Activated naive CD4-positive, alpha-beta T cell treated with anti-CD3 and anti-CD28 coated beads, Interleukin-2, amount 10 ng/mL, durations not matched to agents 7 days and 5 days (primary cell): ENCODE measurements at regions not wholly inside any gene's neighbourhood (a gene's known extent, or its start where the extent isn't known, plus 50 kb on each side); places are given as distances from the start of the nearest gene placed in this dataset.

Experiments
- CTCF ChIA-PET: fragments of 350-600 bp; sonication (Branson Sonifier 250); formaldehyde crosslinking; loops from one replicate; lab custom pipeline; 2021; ENCODE audit warnings: antibody characterized with exemption; lab: Charles Lee
- DNase-seq: peaks from one replicate; pipeline ENCODE4 v3.0.0-alpha.2; 2020
- H3K27ac Mint-ChIP-seq: one replicate; pipeline ENCODE4 v1.8.0; 2021; ENCODE audit warnings: mild to moderate bottlenecking, moderate library complexity, mixed read lengths
- H3K27me3 Mint-ChIP-seq: one replicate; pipeline ENCODE4 v1.8.0; 2021; ENCODE audit warnings: mild to moderate bottlenecking, mixed read lengths
- H3K36me3 Mint-ChIP-seq: one replicate; pipeline ENCODE4 v1.8.0; 2021; ENCODE audit warnings: mixed read lengths
- H3K4me1 Mint-ChIP-seq: one replicate; pipeline ENCODE4 v1.8.0; 2021; ENCODE audit warnings: mixed read lengths
- H3K4me3 Mint-ChIP-seq: one replicate; pipeline ENCODE4 v1.8.0; 2021; ENCODE audit warnings: mild to moderate bottlenecking, moderate library complexity, mixed read lengths
- H3K9me3 Mint-ChIP-seq: one replicate; pipeline ENCODE4 v1.8.0; 2021; ENCODE audit warnings: mixed read lengths

- Mint-ChIP-seq H3K4me3 (no peak overlapping the region), H3K4me1 (peaks cover 15% of the 10 kb centered on the region), H3K27ac (no peak overlapping the region), H3K9me3 (no peaks in the 10 kb centered on the region), H3K36me3 (peaks cover 22% of the 10 kb centered on the region), H3K27me3 (no peaks in the 10 kb centered on the region)
- DNase-seq = no peak
- CTCF ChIA-PET = no interaction called here
These were observed 101.1 kb downstream of the RFLNA start for GRCh38 chr12:124395986-124396385.

- H3K4me1 Mint-ChIP-seq = peaks cover 20% of the 10 kb centered on the region
- H3K9me3 Mint-ChIP-seq = no peaks in the 10 kb centered on the region
- H3K27me3 Mint-ChIP-seq = no peaks in the 10 kb centered on the region
- no peak overlapping the region for H3K27ac Mint-ChIP-seq
- peaks cover 17% of the 10 kb centered on the region for H3K36me3 Mint-ChIP-seq
- CTCF ChIA-PET = no interaction called here
- H3K4me3 Mint-ChIP-seq = no peak overlapping the region
- no peak for DNase-seq
These were observed 100.4 kb downstream of the RFLNA start for GRCh38 chr12:124395284-124395752.

DNA sequence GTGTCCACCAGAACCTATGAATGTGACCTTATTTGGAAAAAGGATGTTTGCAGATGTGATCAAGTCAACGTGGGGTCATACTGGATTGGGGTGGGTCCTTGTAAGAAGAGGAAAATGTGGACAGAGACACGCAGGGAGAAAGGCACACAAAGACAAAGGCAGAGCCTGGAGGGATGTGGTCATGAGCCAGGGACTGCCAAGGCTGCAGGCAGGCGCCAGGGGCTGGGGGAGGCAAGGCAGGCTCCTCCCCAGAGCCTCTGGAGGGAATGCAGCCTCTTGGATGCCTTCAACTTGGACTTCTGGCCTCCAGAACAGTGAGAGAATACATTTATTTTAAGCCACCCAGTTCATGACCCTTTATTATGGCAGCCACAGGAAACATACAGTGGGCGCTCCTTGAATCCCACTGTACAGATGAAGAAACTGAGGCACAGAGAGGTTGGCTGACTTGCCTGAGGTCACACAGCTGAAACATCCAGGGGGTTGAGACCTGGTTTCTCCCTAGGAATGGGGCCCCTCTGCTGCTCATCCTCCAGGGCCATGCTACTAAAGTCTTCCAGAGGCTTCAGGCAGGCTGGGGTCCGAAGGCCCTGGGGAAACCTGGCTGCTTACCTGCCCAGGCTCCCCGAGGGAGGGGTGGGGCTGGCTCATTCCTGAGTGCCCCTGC, 99.7 kb downstream of the RFLNA start:
- Mint-ChIP-seq H3K9me3 (no peaks in the 10 kb centered on the region), H3K27me3 (peaks cover 4% of the 10 kb centered on the region), H3K4me1 (peaks cover 27% of the 10 kb centered on the region), H3K27ac (no peak overlapping the region), H3K4me3 (no peak overlapping the region), H3K36me3 (peaks cover 11% of the 10 kb centered on the region)
- DNase-seq = no peak
- CTCF ChIA-PET = no interaction called here

DNA sequence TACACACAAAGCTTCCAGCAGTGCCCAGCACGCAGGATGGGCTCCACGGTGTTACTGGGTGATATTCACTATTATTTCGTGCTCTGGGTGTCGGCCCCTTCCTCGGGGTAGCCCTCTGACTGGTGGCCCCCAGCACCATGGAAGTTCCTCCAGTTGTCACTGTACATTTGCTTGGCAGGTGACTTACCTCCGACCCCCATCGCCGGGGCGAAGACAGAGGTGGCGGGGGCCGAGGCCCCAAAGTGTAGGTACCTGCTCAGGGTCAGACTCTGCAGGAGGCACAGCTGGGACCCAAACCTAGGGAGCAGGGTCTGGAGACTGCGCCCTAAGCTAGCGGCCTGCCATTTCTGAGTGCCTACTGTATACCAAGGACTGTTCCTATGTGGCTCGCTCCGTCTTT, 98.9 kb downstream of the RFLNA start:
- Mint-ChIP-seq H3K4me3 (no peak overlapping the region), H3K4me1 (peaks cover 33% of the 10 kb centered on the region), H3K36me3 (peaks cover 9% of the 10 kb centered on the region), H3K9me3 (no peaks in the 10 kb centered on the region), H3K27me3 (peaks cover 4% of the 10 kb centered on the region), H3K27ac (no peak overlapping the region)
- CTCF ChIA-PET = interaction anchor here (1.1 kb wide), 1 partner anchor 370 kb away, joined by 3 read pairs; no protein-coding TSS in a partner anchor
- DNase-seq = no peak

DNA sequence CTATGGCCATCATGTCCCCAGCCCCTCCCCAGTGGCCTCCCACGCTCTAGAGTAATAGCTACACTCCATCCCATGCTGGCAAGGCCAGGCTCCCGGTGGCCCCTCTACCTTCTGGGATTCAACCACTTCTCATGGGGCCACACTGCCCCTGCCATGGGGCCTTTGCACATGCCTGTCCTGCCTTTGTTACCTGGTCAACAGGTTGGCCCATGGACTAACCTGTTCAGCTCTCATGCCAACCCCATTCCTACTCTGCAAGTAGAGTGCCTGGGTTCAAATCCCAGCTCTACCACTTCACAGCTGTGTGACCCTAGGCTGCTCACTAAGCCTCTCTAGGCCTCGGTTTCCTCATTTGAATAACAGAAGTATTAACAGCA, 98.5 kb downstream of the RFLNA start:
- Mint-ChIP-seq H3K27ac (no peak overlapping the region), H3K4me1 (peaks cover 35% of the 10 kb centered on the region), H3K4me3 (no peak overlapping the region), H3K27me3 (peaks cover 4% of the 10 kb centered on the region), H3K36me3 (peaks cover 9% of the 10 kb centered on the region), H3K9me3 (no peaks in the 10 kb centered on the region)
- DNase-seq = no peak
- CTCF ChIA-PET = interaction anchor here (1.1 kb wide), 1 partner anchor 371 kb away, joined by 3 read pairs; no protein-coding TSS in a partner anchor

- CTCF ChIA-PET = interaction anchor here (0.9 to 1.1 kb wide), 2 partner anchors 116 to 371 kb away, joined by 3 read pairs; no protein-coding TSS in a partner anchor
- no peak overlapping the region for H3K4me3 Mint-ChIP-seq
- DNase-seq = no peak
- H3K4me1 Mint-ChIP-seq = peaks cover 36% of the 10 kb centered on the region
- H3K27ac Mint-ChIP-seq = no peak overlapping the region
- peaks cover 4% of the 10 kb centered on the region for H3K27me3 Mint-ChIP-seq
- H3K9me3 Mint-ChIP-seq = no peaks in the 10 kb centered on the region
- peaks cover 9% of the 10 kb centered on the region for H3K36me3 Mint-ChIP-seq
These were observed 97.9 kb downstream of the RFLNA start for GRCh38 chr12:124392667-124393413.

- CTCF ChIA-PET = interaction anchor here (0.9 kb wide), 1 partner anchor 117 kb away, joined by 3 read pairs; no protein-coding TSS in a partner anchor
- H3K27ac Mint-ChIP-seq = no peak overlapping the region
These were observed 97.4 kb downstream of the RFLNA start for GRCh38 chr12:124392271-124392666.

GRCh38 chr12:124391340-124392261, 96.7 kb downstream of the RFLNA start:
- CTCF ChIA-PET = no interaction called here
- no peak overlapping the region for H3K4me3 Mint-ChIP-seq
- peak overlapping the region; percentile 72 for H3K27ac Mint-ChIP-seq
- peaks cover 9% of the 10 kb centered on the region for H3K36me3 Mint-ChIP-seq
- peaks cover 4% of the 10 kb centered on the region for H3K27me3 Mint-ChIP-seq
- H3K9me3 Mint-ChIP-seq = no peaks in the 10 kb centered on the region
- H3K4me1 Mint-ChIP-seq = peaks cover 36% of the 10 kb centered on the region
- DNase-seq = peak; percentile 60

More at GRCh38 chr12:124392271-124392666, 97.4 kb downstream of the RFLNA start:
- H3K4me3 Mint-ChIP-seq = no peak overlapping the region
- H3K4me1 Mint-ChIP-seq = peaks cover 36% of the 10 kb centered on the region
- peaks cover 4% of the 10 kb centered on the region for H3K27me3 Mint-ChIP-seq
- no peak for DNase-seq
- no peaks in the 10 kb centered on the region for H3K9me3 Mint-ChIP-seq
- peaks cover 9% of the 10 kb centered on the region for H3K36me3 Mint-ChIP-seq

DNA sequence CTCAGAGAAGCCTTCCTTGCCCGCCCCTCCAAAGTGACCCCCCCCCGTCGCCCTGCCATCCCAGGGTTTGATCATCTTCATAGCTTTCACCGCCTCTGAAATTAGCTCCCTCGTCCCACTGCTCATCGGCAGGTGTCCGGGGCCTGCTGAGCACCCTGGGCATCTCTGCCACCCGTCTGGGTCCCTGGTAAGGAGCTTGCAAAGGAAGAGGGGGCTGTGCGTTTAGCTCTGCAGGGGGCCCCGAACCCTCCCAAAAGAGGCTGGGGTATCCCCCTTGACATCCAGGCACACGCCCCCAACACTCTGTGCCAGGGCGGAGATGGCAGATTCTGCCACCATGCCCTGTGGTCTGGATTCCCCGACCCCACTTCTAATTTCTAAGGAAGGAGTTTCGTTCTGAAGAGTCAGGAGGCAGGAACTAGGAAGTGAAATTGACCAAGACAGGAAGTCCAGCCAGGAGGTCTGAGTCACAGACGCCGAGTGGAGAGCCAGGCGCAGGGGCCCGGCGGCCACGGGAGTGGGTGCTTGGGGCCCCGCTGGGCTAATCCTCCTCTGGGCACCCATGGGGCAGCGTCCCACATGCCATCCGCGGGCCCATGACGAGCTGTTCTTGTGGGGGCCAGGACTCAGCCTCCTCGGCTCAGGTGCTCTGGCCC, 95.7 kb downstream of the RFLNA start:
- CTCF ChIA-PET = no interaction called here
- H3K4me1 Mint-ChIP-seq = peaks cover 36% of the 10 kb centered on the region
- no peaks in the 10 kb centered on the region for H3K9me3 Mint-ChIP-seq
- peaks cover 11% of the 10 kb centered on the region for H3K36me3 Mint-ChIP-seq
- H3K4me3 Mint-ChIP-seq = no peak overlapping the region
- H3K27ac Mint-ChIP-seq = no peak overlapping the region
- peaks cover 4% of the 10 kb centered on the region for H3K27me3 Mint-ChIP-seq
- DNase-seq = no peak

DNA sequence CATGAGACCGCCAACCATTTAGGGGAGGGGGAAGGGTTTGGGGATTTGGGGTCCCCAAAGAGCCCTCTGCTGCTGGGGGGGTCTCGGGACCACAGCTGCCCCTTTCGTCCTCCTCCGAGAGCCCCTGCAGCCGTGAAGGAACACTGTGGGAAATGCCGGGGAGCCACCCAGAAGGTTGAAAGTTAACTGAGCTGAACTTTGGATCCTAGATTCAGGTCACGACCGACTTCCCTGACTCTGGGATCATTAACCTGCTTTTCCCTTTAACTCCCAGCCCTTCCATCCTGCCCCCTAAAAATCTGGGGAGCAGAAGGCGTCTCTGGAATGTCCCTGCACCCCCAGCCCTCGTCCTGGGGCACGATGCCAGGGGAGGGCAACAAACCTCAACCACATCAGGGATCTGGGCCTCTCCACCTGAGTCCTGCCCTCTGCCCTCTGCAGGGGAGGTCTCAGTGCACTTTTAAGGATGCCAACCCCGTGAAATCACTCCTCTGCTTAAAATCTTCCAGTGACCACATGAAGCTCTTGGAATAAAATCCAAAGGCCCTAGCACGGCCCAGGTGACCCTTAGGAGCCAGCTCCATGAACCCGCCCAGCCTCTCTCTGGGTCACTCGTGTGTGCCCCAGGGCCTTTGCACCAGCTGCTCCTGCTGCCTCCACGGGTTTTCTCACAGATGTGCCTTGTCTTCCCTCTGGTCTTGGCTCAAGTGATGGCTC, 95.0 kb downstream of the RFLNA start:
- DNase-seq = no peak
- peak overlapping the region; percentile 23 for H3K4me3 Mint-ChIP-seq
- H3K9me3 Mint-ChIP-seq = no peaks in the 10 kb centered on the region
- peaks cover 4% of the 10 kb centered on the region for H3K27me3 Mint-ChIP-seq
- H3K4me1 Mint-ChIP-seq = peaks cover 36% of the 10 kb centered on the region
- CTCF ChIA-PET = interaction anchor here (0.5 to 1.6 kb wide), 2 partner anchors 9 to 156 kb away, joined by 3 to 8 read pairs; no protein-coding TSS in a partner anchor
- peak overlapping the region; percentile 24 for H3K27ac Mint-ChIP-seq
- H3K36me3 Mint-ChIP-seq = peaks cover 12% of the 10 kb centered on the region

DNA sequence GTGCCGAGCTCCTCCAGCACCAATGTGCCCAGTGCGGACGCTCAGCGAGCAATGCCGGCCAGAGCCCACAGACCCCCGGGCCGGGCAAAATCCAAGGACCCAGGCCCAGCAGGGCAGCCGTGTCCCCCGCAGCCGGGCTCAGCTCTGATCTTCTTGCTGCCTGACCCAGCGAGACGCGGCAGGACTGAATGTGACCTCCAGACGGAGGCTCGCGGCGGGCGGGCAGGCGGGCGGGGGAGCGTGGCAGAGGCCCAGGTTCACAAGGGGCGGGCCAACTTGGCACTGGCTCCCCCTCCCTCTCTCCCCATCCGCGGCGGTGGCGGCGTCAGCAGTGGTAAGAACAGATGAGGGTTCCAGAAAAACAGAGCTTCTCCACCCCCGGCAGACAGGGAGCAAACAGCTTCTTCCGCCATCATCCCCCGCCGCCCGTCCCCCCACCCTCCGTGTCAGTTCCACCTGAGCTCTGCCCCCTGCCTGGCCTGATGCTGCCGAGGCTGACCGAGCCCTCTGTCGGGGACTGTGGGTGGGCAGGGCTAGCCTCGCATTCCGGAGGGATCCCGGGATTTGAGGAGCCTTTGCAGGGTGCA, 94.3 kb downstream of the RFLNA start:
- DNase-seq = peak; percentile 81
- Mint-ChIP-seq H3K4me1 (peaks cover 36% of the 10 kb centered on the region), H3K27ac (no peak overlapping the region), H3K9me3 (no peaks in the 10 kb centered on the region), H3K27me3 (peaks cover 4% of the 10 kb centered on the region), H3K4me3 (peak overlapping the region; percentile 50), H3K36me3 (peaks cover 12% of the 10 kb centered on the region)
- CTCF ChIA-PET = interaction anchor here (1.6 kb wide), 1 partner anchor 10 kb away, joined by 8 read pairs; no protein-coding TSS in a partner anchor

DNA sequence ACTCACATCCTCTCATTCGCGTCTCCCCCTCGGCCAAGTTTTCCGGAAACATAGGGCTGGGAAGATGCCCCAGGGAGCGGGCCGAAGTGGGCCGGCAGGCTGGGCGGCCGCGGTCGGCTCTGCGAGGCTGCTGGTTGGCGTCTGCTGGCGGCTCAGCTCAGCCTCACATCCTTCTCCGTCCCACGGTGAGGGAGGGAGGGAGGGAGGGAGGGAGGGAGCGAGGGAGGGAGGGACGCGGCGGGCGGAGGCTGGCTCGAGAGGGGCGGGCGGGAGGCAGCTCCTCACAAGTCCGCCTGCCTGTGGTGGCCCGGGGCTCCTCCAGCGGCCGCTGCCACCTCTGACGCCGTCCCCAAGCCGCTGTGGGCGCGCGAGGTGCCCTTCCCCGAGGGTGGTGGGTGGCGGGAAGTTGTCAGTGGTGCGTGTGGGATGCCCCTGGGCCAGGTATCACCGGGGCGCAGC, 93.8 kb downstream of the RFLNA start:
- CTCF ChIA-PET = interaction anchor here (1.5 to 1.6 kb wide), 2 partner anchors 10 to 383 kb away, joined by 3 to 8 read pairs; no protein-coding TSS in a partner anchor
- no peak overlapping the region for H3K27ac Mint-ChIP-seq
- peaks cover 36% of the 10 kb centered on the region for H3K4me1 Mint-ChIP-seq

More for the DNA sequence above, 93.8 kb downstream of the RFLNA start:
- H3K9me3 Mint-ChIP-seq = no peaks in the 10 kb centered on the region
- peaks cover 4% of the 10 kb centered on the region for H3K27me3 Mint-ChIP-seq
- peak; percentile 61 for DNase-seq
- H3K36me3 Mint-ChIP-seq = peaks cover 10% of the 10 kb centered on the region
- H3K4me3 Mint-ChIP-seq = peak overlapping the region; percentile 50
